ENCODE measurements at regions not wholly inside any gene's neighbourhood (a gene's known extent, or its start where the extent isn't known, plus 50 kb on each side); places are given as distances from the start of the nearest gene placed in this dataset.

- H3K36me3 ChIP-seq (ENCODE audit: control insufficient read depth in 4 of 4, insufficient read depth in 4 of 4, low read length in 4 of 4) = no peaks in the 10 kb centered on the region
- DNase-seq = no peak
- no peaks in the 10 kb centered on the region for H3K27me3 ChIP-seq (ENCODE audit: control insufficient read depth in 3 of 3, insufficient read depth in 3 of 3, low read length in 2 of 3)
- no peak overlapping the region for H3K4me3 ChIP-seq
- H3K9ac ChIP-seq (ENCODE audit: insufficient read depth in 1 of 2, low read length in 2 of 2) = no peak overlapping the region
- H3K4me1 ChIP-seq (ENCODE audit: control insufficient read depth in 5 of 5, insufficient read depth in 5 of 5, low read length in 5 of 5) = peaks cover 0 to 1% (median 0%) of the 10 kb centered on the region in 5 donors
- H3K9me3 ChIP-seq (ENCODE audit: control insufficient read depth in 4 of 4, insufficient read depth in 3 of 4, low read length in 3 of 4) = no peaks in the 10 kb centered on the region
- no peak for TF ChIP-seq CTCF (IDR thresholded peaks at IDR 0.05; ENCODE audit: control extremely low read depth, extremely low read depth)
- no peak for ATAC-seq (ENCODE audit: insufficient read depth, low FRiP score)
- H3K27ac ChIP-seq (ENCODE audit: low read depth in 1 of 2, low read length in 1 of 2) = no peak overlapping the region
- WGBS, 2 donors = 56 to 60% methylated on average over 1 of the region's 1 CpG
Measured at GRCh38 chr3:5035113-5035512, 55.9 kb downstream of the BHLHE40 start.

GRCh38 chr3:5035692-5036391 is 56.6 kb downstream of the BHLHE40 start:
- no peaks in the 10 kb centered on the region for H3K36me3 ChIP-seq (ENCODE audit: control insufficient read depth in 4 of 4, insufficient read depth in 4 of 4, low read length in 4 of 4)
- no peaks in the 10 kb centered on the region for H3K9me3 ChIP-seq (ENCODE audit: control insufficient read depth in 4 of 4, insufficient read depth in 3 of 4, low read length in 3 of 4)
- no peak for TF ChIP-seq CTCF (IDR thresholded peaks at IDR 0.05; ENCODE audit: control extremely low read depth, extremely low read depth)
- H3K4me3 ChIP-seq = no peak overlapping the region
- H3K27me3 ChIP-seq (ENCODE audit: control insufficient read depth in 3 of 3, insufficient read depth in 3 of 3, low read length in 2 of 3) = no peaks in the 10 kb centered on the region
- H3K27ac ChIP-seq (ENCODE audit: low read depth in 1 of 2, low read length in 1 of 2) = peak overlapping the region in 1 of 2 donors; percentile 52
- ATAC-seq (ENCODE audit: insufficient read depth, low FRiP score) = no peak
- H3K4me1 ChIP-seq (ENCODE audit: control insufficient read depth in 5 of 5, insufficient read depth in 5 of 5, low read length in 5 of 5) = peaks cover 0 to 1% (median 0%) of the 10 kb centered on the region in 5 donors
- DNase-seq = no peak
- WGBS, 2 donors = 90 to 91% methylated on average over 13 of the region's 13 CpGs
- no peak overlapping the region for H3K9ac ChIP-seq (ENCODE audit: insufficient read depth in 1 of 2, low read length in 2 of 2)

GRCh38 chr3:5036392-5036766 is 57.1 kb downstream of the BHLHE40 start:
- no peaks in the 10 kb centered on the region for H3K9me3 ChIP-seq (ENCODE audit: control insufficient read depth in 4 of 4, insufficient read depth in 3 of 4, low read length in 3 of 4)
- no peaks in the 10 kb centered on the region for H3K27me3 ChIP-seq (ENCODE audit: control insufficient read depth in 3 of 3, insufficient read depth in 3 of 3, low read length in 2 of 3)
- H3K4me1 ChIP-seq (ENCODE audit: control insufficient read depth in 5 of 5, insufficient read depth in 5 of 5, low read length in 5 of 5) = peaks cover 0 to 1% (median 0%) of the 10 kb centered on the region in 5 donors
- DNase-seq = no peak
- H3K4me3 ChIP-seq = no peak overlapping the region
- no peak for TF ChIP-seq CTCF (IDR thresholded peaks at IDR 0.05; ENCODE audit: control extremely low read depth, extremely low read depth)
- WGBS, 2 donors = 65 to 75% methylated on average over 2 of the region's 2 CpGs
- H3K27ac ChIP-seq (ENCODE audit: low read depth in 1 of 2, low read length in 1 of 2) = no peak overlapping the region
- no peak overlapping the region for H3K9ac ChIP-seq (ENCODE audit: insufficient read depth in 1 of 2, low read length in 2 of 2)
- ATAC-seq (ENCODE audit: insufficient read depth, low FRiP score) = no peak
- H3K36me3 ChIP-seq (ENCODE audit: control insufficient read depth in 4 of 4, insufficient read depth in 4 of 4, low read length in 4 of 4) = no peaks in the 10 kb centered on the region

GRCh38 chr3:5036858-5037257 is 57.6 kb downstream of the BHLHE40 start:
- WGBS, 2 donors = 56 to 67% methylated on average over 5 of the region's 5 CpGs
- no peak for DNase-seq

More at GRCh38 chr3:5036858-5037257, 57.6 kb downstream of the BHLHE40 start:
- TF ChIP-seq CTCF (IDR thresholded peaks at IDR 0.05; ENCODE audit: control extremely low read depth, extremely low read depth) = no peak
- H3K36me3 ChIP-seq (ENCODE audit: control insufficient read depth in 4 of 4, insufficient read depth in 4 of 4, low read length in 4 of 4) = no peaks in the 10 kb centered on the region
- peak overlapping the region in 1 of 2 donors; percentile 74 for H3K27ac ChIP-seq (ENCODE audit: low read depth in 1 of 2, low read length in 1 of 2)
- no peak overlapping the region for H3K4me3 ChIP-seq
- no peaks in the 10 kb centered on the region for H3K9me3 ChIP-seq (ENCODE audit: control insufficient read depth in 4 of 4, insufficient read depth in 3 of 4, low read length in 3 of 4)
- H3K27me3 ChIP-seq (ENCODE audit: control insufficient read depth in 3 of 3, insufficient read depth in 3 of 3, low read length in 2 of 3) = no peaks in the 10 kb centered on the region
- H3K9ac ChIP-seq (ENCODE audit: insufficient read depth in 1 of 2, low read length in 2 of 2) = no peak overlapping the region
- ATAC-seq (ENCODE audit: insufficient read depth, low FRiP score) = peak; percentile 11
- H3K4me1 ChIP-seq (ENCODE audit: control insufficient read depth in 5 of 5, insufficient read depth in 5 of 5, low read length in 5 of 5) = peaks cover 0 to 1% (median 0%) of the 10 kb centered on the region in 5 donors
